Prostate gland (tissue), 2 donors: ENCODE measurements at regions not wholly inside any gene's neighbourhood (a gene's known extent, or its start where the extent isn't known, plus 50 kb on each side); places are given as distances from the start of the nearest gene placed in this dataset.

ENCODE experiments used
- CTCF ChIP-seq, 4 experiments: fragments of 200-600 bp in 2 of 4; fragments of 450-650 bp in 2 of 4; sonication (generic) in 2 of 4; IDR thresholded peaks; 1 replicate in 3 of 4; 2 replicates in 1 of 4; pipeline ENCODE4 v1.5.1; 2016 to 2019; ENCODE audit warnings: antibody characterized with exemption in 4 of 4, mild to moderate bottlenecking in 2 of 4, moderate library complexity in 2 of 4
- POLR2A ChIP-seq: fragments of 450-650 bp; IDR thresholded peaks from one replicate; pipeline ENCODE4 v1.6.1; 2016; ENCODE audit warnings: antibody characterized with exemption, mild to moderate bottlenecking

GRCh38 chr14:48274826-48275225 lies 599.4 kb upstream of the MDGA2 start:
- TF ChIP-seq CTCF (IDR thresholded peaks at IDR 0.05), result no peak
- TF ChIP-seq POLR2A, result no peak
